ENCODE measurements at regions not wholly inside any gene's neighbourhood (a gene's known extent, or its start where the extent isn't known, plus 50 kb on each side); places are given as distances from the start of the nearest gene placed in this dataset.

- no peak for DNase-seq
Measured at GRCh38 chr15:85890620-85890980, 95.9 kb upstream of the KLHL25 start.

- no peak for DNase-seq
Measured at GRCh38 chr15:85891470-85891869, 96.7 kb upstream of the KLHL25 start.

- no peak for DNase-seq
Measured at GRCh38 chr15:85892232-85892631, 97.5 kb upstream of the KLHL25 start.

DNA sequence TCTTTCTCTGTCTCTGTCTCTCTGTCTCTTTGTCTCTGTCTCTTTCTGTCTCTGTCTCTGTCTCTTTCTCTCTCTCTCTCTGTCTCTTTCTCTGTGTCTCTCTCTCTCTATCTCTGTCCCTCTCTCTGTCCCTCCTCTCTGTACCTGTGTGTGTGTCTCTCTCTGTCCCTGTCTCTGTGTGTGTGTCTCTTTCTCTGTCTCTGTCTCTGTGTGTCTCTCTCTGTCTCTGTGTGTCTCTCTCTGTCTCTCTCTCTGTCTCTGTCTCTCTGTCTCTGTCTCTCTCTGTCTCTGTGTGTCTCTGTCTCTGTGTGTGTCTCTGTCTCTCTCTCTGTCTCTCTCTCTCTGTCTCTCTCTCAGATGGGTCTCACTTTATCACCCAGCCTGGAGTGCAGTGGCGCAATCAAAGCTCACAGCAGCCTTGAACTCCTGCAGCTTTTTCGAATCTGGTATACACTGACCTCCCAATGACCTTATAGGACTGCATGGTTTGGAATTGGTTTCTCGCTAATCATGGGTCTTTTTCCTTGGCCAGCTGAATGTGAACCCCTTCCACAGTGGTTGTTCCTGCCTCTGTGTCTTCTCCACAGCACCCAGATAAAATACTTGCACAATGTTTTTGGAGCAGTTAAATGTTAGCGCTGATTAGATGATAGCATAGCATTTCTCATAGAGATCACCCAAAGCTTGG lies 102.6 kb upstream of the KLHL25 start:
- no peak for DNase-seq

DNA sequence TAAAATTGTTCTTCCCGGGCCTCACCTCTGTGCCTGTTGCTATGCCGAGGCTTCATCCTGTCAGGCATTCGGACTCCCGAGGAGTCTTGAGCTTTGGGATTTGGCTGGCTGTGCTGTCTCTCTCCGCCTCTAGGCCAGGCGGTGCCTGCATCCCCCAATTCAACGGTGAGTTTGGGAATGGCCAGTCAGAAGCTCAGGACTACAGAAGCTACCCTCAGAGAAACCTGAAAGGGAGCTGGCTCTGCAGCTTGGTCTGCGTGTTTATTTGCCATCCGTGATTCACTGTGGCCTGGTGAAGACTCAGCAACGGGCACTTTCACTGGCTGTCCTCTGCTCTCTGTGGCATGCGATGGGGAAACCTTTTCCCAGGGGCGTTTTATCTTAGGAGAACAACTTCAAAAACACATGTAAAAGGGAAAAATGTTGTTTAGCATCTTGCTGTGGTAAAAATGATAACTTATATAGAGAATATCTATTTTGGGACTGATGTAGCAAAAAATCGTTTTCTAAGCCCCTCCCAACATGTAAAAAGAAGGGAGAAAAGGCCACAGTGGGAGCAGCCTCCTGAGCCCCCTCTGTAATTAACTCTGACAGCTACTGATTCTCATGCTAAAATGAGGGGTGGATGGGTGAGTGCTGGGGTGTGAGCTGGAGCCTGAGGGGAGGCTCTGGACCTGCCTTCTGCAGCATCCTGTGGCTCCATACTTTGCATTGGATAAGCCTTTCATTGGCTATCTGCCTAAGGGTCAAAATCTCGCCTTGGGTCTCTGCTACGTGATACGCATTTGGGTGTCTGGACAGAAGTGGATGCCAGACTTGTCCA lies 103.4 kb upstream of the KLHL25 start:
- DNase-seq = no peak

DNA sequence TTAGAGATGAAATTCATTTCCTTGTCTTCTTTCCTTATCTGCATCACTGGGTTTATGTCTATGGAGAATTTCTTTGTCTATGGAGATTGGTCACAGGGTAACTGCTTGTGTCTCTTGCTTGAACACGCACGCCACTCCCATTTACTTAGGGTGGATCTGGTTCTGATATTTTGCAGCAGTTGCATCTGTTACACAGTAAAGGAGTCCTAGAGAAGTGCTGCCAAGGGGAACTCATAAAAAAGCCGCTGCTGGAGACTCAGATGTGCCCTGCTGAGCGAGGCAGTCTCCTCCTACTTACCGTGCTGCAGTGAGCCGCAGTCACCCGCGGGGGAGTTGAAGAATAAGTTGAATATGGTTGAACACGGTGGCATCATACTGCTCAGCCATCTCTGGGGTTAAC lies 105.2 kb upstream of the KLHL25 start:
- no peak for DNase-seq

GRCh38 chr15:85905751-85906450 lies 111.2 kb upstream of the KLHL25 start:
- DNase-seq = no peak

DNA sequence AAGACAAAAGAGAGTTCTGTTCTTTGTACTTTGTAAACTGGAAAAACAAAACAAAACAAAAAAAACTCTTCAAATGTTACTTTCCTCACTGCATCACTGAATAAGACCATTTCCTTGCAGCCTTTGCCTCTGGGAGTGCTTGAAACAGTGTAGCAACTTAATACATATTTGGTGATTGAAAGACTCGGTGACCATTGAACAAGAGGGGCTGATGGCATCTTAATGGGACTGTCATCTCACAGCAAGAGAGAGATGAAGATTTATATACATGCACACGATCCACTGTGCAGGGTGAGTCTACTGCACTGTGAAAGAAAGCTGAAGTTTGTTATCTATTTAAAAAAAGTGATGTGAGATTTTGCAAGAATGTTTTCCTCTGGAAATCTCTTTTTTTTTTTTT lies 111.9 kb upstream of the KLHL25 start:
- DNase-seq = no peak

DNA sequence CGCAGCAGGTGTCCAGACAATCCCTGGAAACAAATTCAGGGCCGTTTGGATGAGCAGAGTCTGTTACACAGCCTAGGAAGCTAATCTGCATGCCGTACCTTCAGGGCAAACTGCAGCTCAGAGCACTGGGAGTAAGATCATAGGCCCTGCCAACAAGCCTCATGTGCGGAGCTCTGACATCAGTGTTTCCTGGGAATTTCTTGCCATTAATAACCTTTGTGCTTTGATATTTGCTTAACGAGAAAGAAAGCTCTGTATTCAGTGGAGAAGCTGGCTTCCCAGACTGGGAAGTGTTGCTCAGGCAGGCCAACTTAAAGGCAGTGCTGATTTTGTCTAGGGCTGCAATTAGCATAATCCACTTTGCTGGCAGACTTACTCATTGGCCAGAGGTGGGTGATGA lies 116.1 kb upstream of the KLHL25 start:
- DNase-seq = no peak

DNA sequence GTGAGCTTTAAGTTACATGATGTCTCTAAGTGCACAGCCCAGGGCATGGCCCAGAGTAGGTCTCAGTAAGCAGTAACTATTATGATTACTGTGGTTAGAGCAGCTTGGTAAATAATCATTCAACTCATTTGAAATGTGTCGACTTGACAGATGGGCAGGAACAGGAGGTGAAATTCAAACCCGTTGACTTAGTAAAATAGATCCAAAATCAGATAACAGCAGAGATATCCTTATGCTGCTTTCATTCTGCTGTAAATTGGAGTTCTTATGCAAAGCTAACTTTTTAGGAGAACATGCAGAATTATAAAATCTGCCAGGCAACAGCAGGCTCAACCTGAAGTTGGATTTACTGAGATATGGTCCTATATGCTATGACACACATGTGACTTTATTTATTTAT lies 118.7 kb upstream of the KLHL25 start:
- no peak for DNase-seq

DNA sequence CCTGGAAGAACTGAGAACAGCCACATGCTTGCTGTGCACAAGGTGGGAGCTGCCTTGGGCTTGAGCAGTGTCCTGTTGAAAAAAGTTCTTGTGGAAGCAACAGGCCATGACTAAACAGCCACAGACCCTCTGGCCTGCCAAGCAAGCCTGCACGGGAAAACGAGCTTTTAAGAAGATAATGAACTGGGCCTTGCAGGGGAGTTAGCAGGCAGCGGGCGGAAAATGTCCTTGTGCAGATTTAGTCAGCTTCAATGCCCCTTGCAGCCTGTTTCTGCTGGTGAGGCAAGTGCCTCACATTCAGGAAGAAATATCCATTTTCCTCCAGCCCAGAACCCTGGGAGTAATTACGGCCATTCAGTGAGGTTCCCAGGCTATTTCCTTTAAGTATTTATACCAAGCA lies 126.2 kb upstream of the KLHL25 start:
- DNase-seq = no peak

- no peak for DNase-seq
Measured at GRCh38 chr15:85924088-85924487, 129.4 kb upstream of the KLHL25 start.

DNA sequence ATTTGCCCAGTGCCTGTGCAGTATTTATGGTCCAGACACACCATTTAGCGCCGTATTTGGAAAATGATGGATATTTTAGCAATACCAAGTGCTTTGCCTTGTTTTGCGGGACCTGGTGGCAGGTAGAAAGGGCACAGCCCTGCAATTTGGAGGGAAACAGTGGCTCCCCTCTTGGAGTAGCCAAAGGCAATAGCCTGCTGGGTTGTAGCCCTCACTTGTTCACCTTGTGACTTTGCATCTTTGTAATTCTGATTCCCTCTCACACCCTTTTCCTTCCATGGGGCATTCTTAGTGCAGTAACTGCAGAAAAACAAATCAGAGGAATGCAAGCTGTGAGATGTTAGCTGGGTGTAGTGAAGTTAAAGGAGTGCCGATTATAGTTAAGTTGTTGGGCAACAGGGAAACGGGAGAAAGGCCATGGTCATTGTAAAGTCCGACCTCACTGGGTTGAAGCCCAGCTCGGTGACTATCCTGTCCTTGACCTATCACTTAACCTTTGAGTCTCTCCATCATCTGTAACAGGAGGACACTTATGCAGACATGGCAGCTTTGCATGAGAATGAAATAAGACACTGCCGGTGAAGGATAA lies 131.0 kb upstream of the KLHL25 start:
- DNase-seq = no peak

GRCh38 chr15:85926834-85927233 lies 132.1 kb upstream of the KLHL25 start:
- no peak for DNase-seq

DNA sequence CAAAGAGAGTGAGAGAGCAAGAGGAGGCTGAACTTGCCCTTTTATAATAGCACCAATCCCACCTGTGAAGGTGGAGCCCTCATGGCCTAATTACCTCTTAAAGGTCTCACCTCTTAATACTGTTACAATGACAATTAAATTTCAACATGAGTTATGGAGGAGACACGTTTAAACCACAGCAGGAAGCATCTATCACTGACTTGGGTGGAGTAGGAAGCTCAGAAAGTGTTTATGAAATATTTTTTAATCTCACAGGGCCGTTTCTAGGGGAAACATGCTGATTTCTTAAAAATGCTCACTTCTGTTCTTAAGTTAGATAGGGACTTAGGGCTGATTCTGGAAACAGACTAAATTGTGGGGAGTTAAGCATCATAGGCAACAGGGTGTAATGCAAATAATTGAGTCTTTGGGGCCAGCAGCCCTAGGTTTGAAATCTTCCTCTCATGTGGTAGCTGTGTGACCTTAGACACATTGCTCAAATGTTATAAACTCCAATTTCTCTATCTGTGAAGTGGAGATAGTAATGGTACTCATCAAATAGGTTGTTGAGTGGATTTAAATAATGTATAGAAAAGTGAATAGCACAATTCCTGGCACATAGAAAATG lies 133.3 kb upstream of the KLHL25 start:
- no peak for DNase-seq

GRCh38 chr15:85929786-85930185 lies 135.1 kb upstream of the KLHL25 start:
- no peak for DNase-seq

GRCh38 chr15:85932391-85932790 lies 137.7 kb upstream of the KLHL25 start:
- no peak for DNase-seq

GRCh38 chr15:85934691-85935090 lies 140.0 kb upstream of the KLHL25 start:
- DNase-seq = no peak

DNA sequence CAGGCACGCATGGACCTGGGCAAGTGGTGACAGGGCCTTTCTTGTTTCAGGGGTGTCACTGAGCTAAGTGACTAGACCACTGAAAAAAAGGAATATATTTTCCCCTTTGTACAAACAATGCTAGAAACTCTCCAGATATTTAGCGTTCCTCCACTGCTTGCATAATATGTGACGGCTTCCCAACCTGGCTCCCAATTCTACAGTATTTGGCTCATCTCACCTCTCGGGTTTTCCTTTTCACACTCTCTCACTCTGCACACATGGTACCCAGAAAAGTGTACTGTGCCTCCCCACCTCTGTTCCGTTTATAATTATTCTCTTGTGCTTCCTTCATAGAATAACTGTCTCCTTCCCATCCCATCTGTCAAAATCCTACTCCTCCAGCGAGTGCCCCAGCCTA lies 140.5 kb upstream of the KLHL25 start:
- no peak for DNase-seq

- no peak for DNase-seq
Measured at GRCh38 chr15:85937661-85938060, 142.0 kb upstream of the AGBL1 start.

- no peak for DNase-seq
Measured at GRCh38 chr15:85941186-85941855, 138.3 kb upstream of the AGBL1 start.

GRCh38 chr15:85942632-85943031 lies 137.0 kb upstream of the AGBL1 start:
- no peak for DNase-seq

DNA sequence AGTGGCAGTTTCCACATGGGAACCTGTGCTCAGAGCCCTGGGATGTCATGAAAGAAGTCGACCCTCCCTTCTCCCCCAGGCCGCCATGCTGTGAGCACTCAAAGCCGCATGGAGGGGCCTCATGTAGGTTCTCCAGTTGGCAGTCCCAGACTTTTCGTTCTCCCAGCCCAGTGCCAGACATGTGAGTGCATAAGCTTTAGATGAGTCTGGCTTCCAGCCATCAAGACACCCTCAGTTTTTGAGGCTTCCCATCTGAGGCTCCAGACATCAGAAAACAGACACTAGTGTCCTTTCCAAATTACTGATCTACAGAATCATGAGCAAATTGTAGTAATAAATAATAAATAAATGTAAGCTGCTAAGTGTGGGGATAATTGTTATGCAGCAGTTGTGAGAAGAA lies 136.5 kb upstream of the AGBL1 start:
- no peak for DNase-seq
